HG02759 (cell line): ENCODE measurements at regions not wholly inside any gene's neighbourhood (a gene's known extent, or its start where the extent isn't known, plus 50 kb on each side); places are given as distances from the start of the nearest gene placed in this dataset.
"Not testable (repeated sequence)": the region's sequence is repeated elsewhere in the genome, so short reads cannot be mapped to it uniquely, and the experiment has no call there.

Experiments used
- ATAC-seq: cut with Tn5 transposase; IDR thresholded peaks from one replicate; pipeline ENCODE4 v1.9.1; 2021; ENCODE audit warnings: mild to moderate bottlenecking, moderate library complexity; ENCODE audit not compliant: unreplicated experiment

DNA sequence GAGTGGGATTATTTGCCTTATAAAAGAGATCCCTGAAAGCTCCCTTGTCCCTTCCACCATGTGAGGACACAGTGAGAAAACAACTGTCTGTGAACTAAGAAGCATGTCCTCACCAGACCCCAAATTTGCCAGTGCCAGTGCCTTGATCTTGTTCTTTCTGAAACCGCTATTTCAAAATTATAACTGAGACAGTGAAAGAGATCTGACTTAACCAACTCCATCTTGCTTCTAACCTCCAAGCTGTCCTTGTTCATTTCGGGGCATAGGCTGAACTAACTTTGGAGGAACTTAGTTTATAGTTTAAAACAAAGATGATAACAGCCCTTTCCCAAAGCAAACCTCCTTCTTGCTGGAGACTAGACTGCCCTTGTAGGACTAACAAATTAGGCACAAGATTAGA is 563.9 kb downstream of the ADCYAP1 start:
- no peak for ATAC-seq

- ATAC-seq: no peak
These were observed 571.2 kb downstream of the ADCYAP1 start for GRCh38 chr18:1475867-1476266.

DNA sequence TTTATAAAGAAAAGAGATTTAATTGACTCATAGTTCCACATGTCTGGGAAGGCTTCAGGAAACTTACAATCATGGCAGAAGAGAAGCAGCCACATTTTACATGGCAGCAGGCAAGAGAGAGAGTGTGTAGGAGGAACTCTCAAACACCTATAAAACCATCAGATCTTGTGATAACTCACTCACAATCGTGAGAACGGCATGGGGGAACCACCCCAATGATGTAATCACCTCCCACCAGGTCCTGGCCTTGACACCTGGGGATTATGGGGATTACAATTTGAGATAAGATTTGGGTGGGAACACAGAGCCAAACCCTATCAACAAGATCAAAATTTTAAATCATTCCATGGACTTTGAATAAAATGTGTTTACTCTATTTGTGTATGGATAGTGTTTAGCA is 575.6 kb downstream of the ADCYAP1 start:
- ATAC-seq: no peak

DNA sequence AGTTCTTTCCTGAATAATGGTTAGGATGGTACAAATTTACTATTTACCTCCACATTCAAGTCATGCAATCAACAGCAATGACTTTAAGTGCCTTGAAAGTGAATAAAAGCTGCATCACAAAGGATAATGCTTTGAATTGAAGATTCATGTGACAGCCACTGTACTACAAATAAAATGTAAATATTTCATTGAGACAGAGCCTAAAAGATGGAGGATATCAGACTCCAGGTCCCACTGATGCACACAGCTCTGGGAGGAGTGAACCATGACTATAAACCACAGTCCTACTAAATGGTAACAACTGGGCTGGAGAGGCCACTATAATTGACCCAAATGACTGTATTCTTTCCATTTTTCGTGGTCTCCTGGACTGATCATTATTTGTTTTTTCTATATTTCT is 576.9 kb downstream of the ADCYAP1 start:
- no peak for ATAC-seq

- no peak for ATAC-seq
These were observed 578.7 kb downstream of the ADCYAP1 start for GRCh38 chr18:1483385-1483784.

- ATAC-seq: no peak
These were observed 582.8 kb downstream of the ADCYAP1 start for GRCh38 chr18:1487457-1487856.

- ATAC-seq: no peak
These were observed 583.7 kb downstream of the ADCYAP1 start for GRCh38 chr18:1488394-1488793.

- no peak for ATAC-seq
These were observed 584.3 kb downstream of the ADCYAP1 start for GRCh38 chr18:1488957-1489356.

DNA sequence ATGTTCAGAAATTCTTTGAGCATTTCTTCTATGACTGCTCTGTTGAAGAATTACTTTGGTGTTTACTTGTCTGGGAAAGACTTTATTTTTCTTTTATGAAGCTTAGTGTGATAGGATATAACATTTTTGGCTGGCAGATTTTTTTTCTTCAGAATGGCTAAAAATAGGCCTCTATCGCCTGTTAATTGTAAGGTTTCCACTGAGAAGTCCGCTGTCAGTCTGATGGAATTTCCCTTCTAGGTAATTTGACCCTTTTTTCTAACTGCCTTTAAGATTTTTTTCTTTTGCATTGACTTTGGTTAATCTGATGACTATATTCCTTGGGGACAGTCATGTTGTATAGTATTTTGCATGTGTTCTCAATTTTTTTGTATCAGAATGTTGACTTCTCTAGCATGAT is 590.7 kb downstream of the ADCYAP1 start:
- ATAC-seq: no peak

DNA sequence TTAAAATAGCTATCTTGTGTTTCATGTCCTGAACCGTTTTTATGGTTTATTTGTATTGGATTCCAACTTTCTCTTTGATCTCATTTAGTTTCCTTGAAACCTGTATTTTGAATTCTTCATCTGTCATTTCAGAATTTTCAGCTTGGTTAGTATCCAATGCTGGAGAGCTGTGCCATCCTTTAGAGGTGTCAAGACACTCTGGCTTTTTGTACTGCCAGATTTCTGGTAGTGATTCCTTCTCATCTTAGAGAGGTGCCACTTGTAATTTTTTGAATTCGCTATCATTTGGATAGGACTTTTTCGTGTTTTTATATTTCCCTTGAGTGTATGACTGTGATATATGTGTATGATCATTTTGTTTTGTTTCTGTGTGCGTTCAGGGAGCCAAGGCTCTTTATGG is 591.4 kb downstream of the ADCYAP1 start:
- ATAC-seq: no peak

DNA sequence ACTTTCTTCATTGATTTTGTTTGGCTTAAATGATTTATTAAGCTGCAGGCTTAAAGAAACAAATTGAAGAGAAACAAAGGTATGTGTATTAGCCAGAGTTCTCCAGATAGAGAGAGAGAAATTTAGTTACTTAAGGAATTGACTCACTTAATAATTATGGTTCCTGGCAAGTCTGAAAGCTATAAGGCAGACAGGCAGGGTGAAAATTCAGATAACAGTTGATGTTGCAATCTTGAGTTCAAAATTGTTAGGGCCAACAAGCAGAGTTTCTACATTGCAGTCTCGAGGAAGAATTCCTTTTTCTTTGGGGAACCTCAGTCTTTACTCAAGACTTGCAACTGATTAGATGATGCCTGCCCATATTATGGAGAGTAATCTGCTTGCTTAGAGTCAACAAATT is 593.5 kb downstream of the ADCYAP1 start:
- ATAC-seq: no peak

DNA sequence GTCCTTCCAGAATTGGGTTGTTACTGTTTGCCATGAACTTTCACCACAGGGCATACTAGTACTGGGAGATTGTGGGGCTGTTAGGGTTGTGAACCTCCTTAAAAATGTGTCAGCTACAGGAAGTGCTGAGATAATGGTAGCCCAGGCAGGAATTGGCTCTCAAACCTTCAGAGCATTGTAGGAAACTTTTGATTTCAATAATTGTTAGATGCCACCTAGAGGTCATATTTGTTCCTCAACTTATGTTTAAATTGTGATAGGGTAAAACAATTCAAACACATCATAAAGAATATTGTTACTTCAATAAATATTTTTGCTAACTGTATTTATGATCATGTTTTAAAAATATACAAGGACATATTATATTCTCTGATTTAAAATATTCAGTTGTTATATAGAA is 594.6 kb downstream of the ADCYAP1 start:
- no peak for ATAC-seq

DNA sequence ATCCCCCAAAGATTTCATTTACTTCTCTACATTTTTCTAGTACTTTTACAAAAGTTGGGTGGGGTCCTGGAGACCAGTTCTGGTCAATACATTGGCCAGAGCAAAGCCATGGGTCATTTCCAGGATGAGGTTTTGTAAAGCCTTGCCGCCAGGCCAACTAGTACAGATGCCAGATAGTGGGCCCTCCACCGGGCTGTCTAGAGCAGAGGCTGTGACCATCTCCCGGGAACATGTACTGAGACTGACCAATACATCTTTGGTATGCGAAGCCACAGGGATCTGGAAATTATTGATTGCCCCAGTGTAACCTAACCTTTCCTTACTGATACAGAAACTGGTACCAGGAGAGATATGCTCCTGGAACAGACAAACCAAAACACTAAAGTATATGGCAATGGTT is 599.2 kb downstream of the ADCYAP1 start:
- no peak for ATAC-seq

- no peak for ATAC-seq
These were observed 601.2 kb downstream of the ADCYAP1 start for GRCh38 chr18:1505856-1506255.

GRCh38 chr18:1510542-1511179 is 606.0 kb downstream of the ADCYAP1 start:
- no peak for ATAC-seq

DNA sequence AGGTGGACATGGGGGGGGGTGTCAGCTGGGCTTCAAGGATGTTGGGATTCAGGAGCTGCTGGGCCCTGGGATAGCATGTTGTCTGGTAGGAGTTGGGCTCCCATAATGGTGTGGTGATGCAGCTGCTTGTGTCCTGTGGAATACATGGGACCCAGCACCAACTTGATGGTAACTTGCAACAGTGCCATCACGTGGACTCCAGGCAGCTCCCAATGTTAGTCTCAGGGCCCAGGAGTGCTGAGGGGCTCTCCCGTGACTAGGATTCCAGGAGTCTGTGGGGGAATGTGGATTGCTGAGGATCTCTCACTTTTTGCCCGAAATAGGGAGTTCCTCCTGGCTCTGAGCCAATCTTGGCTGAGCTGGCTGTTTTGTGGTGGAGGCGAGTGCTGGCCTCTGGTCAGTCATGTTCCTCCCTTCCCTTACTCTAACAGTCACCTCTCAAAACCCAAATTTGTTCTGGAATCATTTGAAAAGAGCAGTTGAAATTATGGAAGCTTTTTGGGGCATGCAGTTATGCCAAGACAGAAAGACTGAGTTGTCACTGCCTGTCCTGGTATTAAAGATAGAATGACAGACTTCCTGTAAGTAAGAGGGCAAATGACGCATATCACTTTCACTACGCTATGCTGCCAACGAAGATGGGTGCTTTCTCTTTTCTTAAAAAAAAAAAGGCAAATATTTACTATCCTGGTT is 607.1 kb downstream of the ADCYAP1 start:
- ATAC-seq: no peak

GRCh38 chr18:1513519-1513918 is 608.8 kb downstream of the ADCYAP1 start:
- ATAC-seq: no peak

DNA sequence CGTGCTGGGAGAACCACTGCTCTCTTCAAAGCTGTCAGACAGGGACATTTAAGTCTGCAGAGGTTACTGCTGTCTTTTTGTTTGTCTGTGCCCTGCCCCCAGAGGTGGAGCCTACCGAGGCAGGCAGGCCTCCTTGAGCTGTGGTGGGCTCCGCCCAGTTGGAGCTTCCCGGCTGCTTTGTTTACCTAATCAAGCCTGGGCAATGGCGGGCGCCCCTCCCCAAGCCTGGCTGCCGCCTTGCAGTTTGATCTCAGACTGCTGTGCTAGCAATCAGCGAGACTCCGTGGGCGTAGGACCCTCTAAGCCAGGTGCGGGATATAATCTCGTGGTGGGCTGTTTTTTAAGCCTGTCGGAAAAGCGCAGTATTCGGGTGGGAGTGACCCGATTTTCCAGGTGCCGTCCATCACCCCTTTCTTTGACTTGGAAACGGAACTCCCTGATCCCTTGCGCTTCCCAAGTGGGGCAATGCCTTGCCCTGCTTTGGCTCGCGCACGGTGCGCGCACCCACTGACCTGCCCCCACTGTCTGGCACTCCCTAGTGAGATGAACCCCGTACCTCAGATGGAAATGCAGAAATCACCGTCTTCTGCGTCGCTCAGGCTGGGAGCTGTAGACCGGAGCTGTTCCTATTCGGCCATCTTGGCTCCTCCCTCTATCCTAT is 617.0 kb downstream of the ADCYAP1 start:
- not testable (repeated sequence) for ATAC-seq

DNA sequence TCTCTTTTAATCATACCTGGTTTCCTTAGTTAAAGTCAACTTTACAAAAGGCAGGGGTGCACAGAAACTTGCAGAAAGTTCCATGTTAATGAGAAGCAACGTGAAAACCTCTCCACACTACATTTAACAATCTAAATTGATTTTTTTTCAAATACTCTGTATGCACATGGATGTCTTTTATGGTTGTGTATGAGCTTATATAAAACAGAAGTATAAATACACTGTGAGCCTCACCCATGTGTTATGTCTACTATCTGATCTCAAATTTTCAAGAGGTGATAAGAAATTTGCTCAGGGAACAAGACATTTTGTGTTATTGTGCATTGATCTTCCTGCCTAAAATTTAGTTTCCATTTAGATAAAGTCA is 617.6 kb downstream of the ADCYAP1 start:
- no peak for ATAC-seq

GRCh38 chr18:1526991-1527390 is 622.3 kb downstream of the ADCYAP1 start:
- ATAC-seq: no peak

GRCh38 chr18:1527805-1528204 is 623.1 kb downstream of the ADCYAP1 start:
- no peak for ATAC-seq

DNA sequence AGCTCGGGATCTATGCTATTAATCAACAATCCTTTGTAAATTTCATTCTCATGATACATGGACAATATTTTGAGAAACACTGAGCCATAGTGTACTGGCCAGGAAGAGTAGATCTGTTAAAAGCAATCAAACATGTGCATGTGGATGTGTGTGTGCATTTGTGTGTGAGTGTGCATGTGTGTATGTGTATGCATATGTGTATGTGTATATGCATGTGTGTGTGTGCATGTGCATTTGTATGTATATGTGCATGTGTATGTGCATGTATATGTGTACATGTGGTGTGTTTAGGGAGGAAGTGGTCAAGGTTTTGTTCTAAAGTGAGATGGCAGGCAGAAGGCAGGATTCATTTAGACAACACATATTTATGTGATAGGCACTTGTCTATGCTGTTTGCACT is 623.8 kb downstream of the ADCYAP1 start:
- no peak for ATAC-seq
